ENCODE measurements at regions not wholly inside any gene's neighbourhood (a gene's known extent, or its start where the extent isn't known, plus 50 kb on each side); places are given as distances from the start of the nearest gene placed in this dataset.
"Not testable (repeated sequence)": the region's sequence is repeated elsewhere in the genome, so short reads cannot be mapped to it uniquely, and the experiment has no call there.

DNA sequence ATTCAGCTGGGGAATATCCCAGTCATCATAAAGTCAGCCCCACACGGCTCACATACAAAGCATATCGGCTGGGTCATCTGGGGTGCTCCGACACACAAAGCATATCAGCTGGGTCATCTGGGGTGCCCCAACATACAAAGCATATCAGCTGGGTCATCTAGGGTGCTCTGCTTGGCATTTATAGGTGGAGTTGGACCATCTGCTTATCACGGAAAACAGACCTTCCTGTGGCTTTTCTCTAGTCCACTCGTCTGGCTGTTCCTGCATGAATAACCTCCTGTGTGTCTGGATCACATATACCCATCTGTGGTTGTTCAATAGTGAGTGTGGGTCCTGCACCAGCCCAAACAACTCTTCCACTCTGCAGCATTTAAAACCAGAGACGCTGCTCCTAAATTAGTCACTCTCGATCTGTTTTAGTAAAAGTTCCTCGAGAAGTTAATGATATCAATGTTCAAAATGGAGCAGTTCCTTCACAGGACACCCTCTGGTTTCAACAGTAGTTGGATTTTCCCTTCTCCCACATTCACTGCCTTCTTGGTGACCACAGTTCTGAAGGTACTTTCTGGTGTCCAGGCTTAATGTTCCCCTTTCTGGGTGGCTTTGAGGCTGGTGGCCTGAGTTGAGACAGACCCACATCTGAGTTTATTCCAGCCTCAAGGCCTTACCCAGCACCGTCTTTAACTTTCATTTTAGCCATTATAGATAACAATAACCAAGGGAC, 70.0 kb upstream of the FRG1 start:
- POLR2A ChIA-PET: no interaction called here
- intact Hi-C loops (cut with DNase I, micrococcal nuclease): no loop called here
- no peaks in the 10 kb centered on the region for H3K36me3 Mint-ChIP-seq (ENCODE audit: low read depth)
- H3K27me3 Mint-ChIP-seq: no peaks in the 10 kb centered on the region
- no peaks in the 10 kb centered on the region for H3K4me1 Mint-ChIP-seq
- no peak overlapping the region for H3K27ac Mint-ChIP-seq
- no peak overlapping the region for H3K4me3 Mint-ChIP-seq
- no peaks in the 10 kb centered on the region for H3K9me3 Mint-ChIP-seq (ENCODE audit: low read depth)
- ATAC-seq (no peak), DNase-seq (no peak)
- CTCF ChIA-PET: no interaction called here

DNA sequence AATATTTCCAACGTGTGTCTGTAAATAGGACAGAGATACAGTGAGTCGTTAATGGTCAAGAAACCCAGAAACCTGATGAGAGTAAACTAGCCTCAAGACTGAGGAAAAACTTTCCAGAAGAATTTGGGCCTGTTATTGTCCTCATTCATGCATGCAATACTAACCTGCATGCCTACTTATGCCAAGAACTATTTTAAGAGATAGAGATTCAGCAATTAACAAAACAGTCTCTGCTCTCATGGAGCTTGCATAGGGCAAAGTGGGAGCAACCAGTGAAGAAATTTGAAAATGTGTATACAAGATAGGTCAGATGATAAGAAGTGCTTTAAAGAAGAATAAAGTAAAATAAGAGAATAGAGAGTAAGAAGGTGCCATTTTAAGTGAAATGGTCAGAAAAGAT, 66.1 kb upstream of the FRG1 start:
- Mint-ChIP-seq H3K36me3 (ENCODE audit: low read depth) (no peaks in the 10 kb centered on the region), H3K4me1 (no peaks in the 10 kb centered on the region), H3K27me3 (no peaks in the 10 kb centered on the region), H3K4me3 (no peak overlapping the region), H3K9me3 (ENCODE audit: low read depth) (no peaks in the 10 kb centered on the region), H3K27ac (no peak overlapping the region)
- DNase-seq (no peak), ATAC-seq (no peak)
- intact Hi-C loops (cut with DNase I, micrococcal nuclease): no loop called here
- CTCF ChIA-PET: no interaction called here
- POLR2A ChIA-PET: no interaction called here

- ATAC-seq; H3K27ac Mint-ChIP-seq; H3K4me3 Mint-ChIP-seq; H3K36me3 Mint-ChIP-seq (ENCODE audit: low read depth); DNase-seq; H3K4me1 Mint-ChIP-seq; H3K9me3 Mint-ChIP-seq (ENCODE audit: low read depth); H3K27me3 Mint-ChIP-seq; CTCF ChIA-PET; POLR2A ChIA-PET; intact Hi-C loops (cut with DNase I, micrococcal nuclease): not testable (repeated sequence)
Observed at GRCh38 chr4:189881190-189881589, 59.5 kb upstream of the FRG1 start.

GRCh38 chr4:189888407-189888806, 52.3 kb upstream of the FRG1 start:
- ATAC-seq; POLR2A ChIA-PET; H3K4me1 Mint-ChIP-seq; intact Hi-C loops (cut with DNase I, micrococcal nuclease); DNase-seq; H3K27ac Mint-ChIP-seq; H3K4me3 Mint-ChIP-seq; CTCF ChIA-PET; H3K27me3 Mint-ChIP-seq: not testable (repeated sequence)
- Mint-ChIP-seq H3K9me3 (ENCODE audit: low read depth) (peaks cover 13% of the 10 kb centered on the region), H3K36me3 (ENCODE audit: low read depth) (peaks cover 10% of the 10 kb centered on the region)
